Umbilical cord (tissue), 1 donor: ENCODE measurements at regions not wholly inside any gene's neighbourhood (a gene's known extent, or its start where the extent isn't known, plus 50 kb on each side); places are given as distances from the start of the nearest gene placed in this dataset.

Experiments
- DNase-seq: peaks from one replicate; pipeline ENCODE4 v3.0.0-alpha.2; 2015; ENCODE audit warnings: low spot score

- DNase-seq, result peak; percentile 93
These were observed 124.5 kb upstream of the ZFHX3 start for GRCh38 chr16:73172241-73172972.

DNA sequence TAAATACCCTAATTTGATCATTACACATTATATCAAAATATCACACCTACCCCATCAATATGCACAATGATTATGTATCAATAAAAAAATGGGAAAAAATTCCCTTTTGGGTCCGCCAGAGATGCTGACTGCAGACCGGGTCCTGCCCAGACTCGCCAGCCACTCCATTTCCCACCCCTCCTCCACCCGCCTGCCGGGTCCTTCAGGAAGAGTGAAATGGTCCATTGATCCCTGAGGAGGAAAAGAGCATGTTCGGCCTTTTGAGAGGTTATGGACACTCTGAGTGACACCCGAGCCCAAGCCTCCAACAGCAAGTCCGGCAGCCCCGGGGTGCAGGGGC lies 123.9 kb upstream of the ZFHX3 start:
- no peak for DNase-seq

DNA sequence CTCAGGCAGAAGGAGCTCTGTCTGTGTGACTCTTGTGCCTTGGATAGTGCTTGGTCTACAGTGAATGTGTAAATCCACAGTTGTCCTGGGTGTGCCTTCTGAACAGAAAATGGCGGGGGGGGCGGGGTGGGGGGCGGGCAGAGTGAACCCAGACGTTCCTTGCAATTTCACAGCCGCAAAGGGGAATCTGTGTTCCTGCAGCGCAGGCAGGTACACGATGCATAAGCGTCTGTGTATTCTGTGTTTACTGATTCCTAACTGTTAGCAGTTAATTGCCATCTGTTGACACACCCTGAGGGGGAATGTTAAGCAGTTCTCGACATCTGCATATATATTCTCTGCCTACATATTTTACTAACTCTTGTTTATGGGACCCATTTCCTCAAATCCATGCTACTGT lies 123.5 kb upstream of the ZFHX3 start:
- DNase-seq, result no peak

DNA sequence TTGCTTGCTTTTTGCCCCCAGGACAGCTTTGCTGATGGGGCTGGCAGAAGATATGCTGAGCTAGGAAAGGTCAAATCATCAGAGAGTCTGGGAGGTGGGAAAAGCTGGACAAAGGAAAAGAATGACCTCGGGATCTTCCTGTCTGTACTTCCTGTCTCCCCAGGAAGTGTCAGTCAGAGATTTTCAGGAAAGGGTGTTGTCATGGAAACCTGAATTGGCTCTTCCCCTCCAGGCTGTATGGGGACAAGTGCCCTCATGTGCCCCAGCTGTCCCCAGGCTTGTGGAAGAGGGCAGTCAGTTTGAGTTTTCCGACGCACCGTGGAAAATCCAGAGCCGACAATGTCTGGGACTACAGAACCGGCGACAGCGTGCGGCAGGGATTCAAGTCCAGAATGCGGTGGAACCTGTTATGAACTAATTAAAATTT lies 122.7 kb upstream of the ZFHX3 start:
- DNase-seq, result no peak

DNA sequence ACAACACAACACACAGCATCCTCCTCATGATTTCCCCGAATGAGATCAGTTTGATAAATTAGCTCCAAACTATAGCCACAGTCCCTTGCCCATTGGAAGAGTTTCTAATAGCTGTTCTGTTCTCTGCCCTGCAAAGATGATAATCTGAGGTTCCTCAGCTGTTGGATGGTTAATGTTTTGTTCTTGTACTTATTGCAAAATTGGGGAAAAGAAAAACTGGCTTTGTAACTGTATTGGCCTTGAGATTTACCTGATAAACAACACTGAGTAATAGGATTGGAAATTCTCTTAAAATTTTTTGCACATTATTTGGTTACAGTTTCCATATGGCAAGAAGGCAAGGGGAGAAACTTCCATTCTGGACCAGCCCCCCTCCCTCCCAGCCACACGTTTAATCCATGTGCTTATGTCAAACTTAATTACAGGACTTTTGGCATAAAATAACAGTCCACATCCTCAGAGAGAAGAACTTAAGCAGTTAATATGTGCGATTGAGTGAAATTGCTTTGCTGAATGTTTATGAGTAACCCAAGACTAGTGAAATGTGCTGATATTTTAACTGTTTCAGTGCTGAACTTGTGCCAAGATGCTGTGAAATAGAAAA lies 119.1 kb upstream of the ZFHX3 start:
- no peak for DNase-seq

- DNase-seq, result no peak
These were observed 118.5 kb upstream of the ZFHX3 start for GRCh38 chr16:73166441-73166851.

DNA sequence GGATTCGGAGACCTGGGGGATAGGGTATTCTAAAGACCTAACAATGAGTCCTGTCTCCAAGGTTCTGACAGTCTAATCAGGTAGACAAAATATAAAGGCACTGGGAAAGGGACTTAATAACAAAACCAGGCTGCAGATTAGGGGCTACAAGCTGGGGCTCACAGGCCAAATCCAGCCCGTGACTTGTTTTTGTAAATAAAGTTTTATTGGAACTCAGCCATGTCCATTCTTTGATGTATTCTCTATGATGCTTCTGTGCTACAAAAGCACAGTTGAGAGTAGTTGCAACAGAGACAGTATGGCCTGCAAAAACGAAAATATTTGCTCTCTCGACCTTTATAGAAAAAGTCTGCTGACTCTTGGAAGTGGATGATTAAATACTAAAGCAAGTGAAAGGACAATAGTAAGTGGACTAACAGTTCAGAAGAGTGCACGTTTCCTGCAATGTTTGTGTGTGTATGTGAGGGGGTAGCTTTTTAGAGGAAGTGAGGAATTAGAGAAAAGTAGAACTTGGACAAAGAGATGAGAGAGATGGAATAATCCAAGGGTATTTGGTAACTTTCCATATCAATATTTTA lies 115.4 kb upstream of the ZFHX3 start:
- no peak for DNase-seq

DNA sequence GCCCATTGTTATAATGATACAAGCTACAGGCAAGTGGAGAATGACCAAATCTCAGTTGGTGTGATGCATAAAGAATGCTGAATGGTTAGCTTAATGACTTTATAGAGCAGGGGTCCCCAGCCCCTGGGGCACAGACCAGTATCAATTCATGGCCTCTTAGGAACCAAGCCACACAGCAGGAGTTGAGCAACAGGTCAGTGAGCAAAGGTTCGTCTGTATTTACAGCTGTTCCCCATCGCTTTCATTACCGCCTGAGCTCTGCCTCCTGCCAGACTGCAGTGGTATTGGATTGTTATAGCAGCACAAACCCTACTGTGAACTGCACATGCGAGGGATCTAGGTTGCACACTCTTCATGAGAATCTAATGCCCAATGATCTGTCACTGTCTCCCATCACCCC lies 114.0 kb upstream of the ZFHX3 start:
- no peak for DNase-seq

DNA sequence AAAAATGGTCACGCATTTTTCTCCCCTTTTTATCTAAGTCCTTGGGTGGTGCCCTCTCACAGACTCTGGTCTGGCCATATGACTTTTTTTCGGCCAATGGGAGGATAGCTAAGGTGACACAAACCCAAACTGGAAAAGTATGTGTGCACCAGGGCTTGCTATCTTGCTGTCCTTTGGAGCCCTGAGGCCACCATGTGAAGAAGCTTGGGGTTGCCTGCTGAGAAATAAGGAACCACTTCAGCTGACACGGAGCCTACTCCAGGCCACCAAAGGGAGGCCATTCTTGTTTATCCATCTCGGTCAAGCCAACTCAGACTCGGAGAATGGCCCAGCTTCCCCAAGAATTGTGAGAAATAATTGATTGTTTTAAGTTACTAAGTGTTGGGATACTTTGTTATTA lies 111.4 kb upstream of the ZFHX3 start:
- DNase-seq, result no peak

- no peak for DNase-seq
These were observed 109.9 kb upstream of the ZFHX3 start for GRCh38 chr16:73157861-73158260.

- peak; percentile 73 for DNase-seq
These were observed 106.3 kb upstream of the ZFHX3 start for GRCh38 chr16:73154063-73154870.

DNA sequence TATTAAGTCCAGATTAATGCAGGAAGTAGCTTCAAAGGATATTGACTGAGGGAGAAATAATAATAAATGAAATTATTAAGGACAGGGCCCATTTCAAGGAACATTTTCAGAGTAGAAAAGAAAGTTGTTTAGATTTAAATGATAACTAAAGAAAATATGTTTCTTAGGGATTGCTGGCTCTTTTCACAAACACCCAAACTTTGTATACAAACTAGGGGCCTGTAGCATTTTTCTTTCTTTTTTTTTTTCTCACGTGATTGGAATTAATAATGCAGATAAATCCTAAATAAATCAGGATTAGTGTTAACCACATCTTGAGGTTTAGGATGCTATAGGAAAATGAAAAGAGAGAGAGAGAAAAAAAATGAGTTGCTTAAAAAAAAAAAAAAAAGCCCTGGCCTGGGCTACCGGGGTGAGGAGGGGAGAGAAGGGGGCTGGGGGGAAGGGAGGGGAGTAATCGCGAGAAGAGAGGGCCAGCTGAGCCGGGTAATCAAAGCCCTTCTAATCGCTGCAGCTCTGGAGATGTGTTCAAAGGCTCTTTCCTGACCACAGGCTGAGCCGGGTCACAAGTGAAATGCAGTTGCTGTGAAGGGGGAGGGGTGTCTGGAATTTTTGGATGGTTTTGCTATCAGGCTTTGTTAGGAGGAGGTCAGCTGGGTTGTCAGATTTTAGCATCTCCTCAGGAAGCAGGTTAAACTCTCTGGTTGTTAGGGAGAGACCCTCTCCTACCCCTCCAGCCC lies 104.6 kb upstream of the ZFHX3 start:
- DNase-seq, result peak; percentile 83

- DNase-seq, result no peak
These were observed 104.0 kb upstream of the ZFHX3 start for GRCh38 chr16:73151941-73152340.

DNA sequence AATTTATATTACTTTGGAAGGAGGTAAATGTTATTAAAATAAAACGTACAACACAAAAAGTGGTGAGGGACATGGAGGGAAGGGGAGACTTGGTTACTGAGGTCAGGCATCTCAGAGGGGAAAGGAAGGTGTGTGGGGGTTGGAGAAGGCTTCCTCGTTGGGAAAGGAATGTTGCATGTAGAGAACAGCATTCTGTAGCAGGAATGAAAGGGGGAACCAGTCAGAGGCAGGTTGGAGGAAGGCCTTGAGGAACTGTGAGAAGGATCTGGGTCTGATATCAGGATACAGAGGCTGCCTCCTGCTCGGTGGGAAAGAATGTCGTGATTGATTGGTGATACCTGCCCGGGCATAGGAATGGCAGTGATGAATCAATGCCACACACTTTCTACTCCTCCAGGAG lies 103.3 kb upstream of the ZFHX3 start:
- DNase-seq, result no peak

GRCh38 chr16:73150786-73151185 lies 102.9 kb upstream of the ZFHX3 start:
- DNase-seq, result no peak

DNA sequence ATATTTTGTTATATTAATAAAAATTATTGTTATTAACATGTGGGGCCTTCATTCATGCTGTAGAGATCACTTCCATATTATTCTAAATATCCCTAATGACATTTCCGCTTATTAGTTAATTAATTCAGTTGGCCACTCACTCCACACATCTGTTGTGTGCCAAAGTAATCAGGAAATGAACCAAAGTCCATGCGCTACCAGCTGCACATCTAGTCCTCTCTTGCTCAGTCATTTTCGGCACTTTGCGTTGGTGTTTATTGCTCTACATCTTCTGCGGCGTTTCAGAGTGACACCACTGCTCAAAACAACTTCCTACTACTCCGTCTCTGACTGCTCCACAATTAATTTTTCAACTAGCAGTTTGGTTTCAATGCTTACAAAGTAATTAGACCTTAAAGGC lies 101.4 kb upstream of the ZFHX3 start:
- DNase-seq, result no peak

DNA sequence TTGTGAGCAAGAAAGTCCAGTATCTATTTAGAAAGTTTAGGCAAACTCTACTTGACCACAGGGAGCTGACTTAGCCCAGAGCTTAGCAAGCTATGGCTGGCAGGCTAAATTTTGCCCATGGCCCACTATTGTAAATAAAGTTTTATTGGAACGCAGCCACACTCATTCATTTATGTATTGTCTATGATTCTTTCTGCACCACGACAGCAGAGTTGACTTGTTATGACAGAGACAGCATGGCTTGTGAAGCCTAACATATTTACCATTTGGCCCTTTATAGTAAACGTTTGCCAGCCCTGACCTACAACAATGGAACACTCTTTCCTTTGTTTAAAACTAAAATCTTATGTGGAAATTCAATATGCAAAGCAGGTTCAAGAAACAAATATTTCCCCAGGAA lies 100.0 kb upstream of the ZFHX3 start:
- DNase-seq, result no peak

DNA sequence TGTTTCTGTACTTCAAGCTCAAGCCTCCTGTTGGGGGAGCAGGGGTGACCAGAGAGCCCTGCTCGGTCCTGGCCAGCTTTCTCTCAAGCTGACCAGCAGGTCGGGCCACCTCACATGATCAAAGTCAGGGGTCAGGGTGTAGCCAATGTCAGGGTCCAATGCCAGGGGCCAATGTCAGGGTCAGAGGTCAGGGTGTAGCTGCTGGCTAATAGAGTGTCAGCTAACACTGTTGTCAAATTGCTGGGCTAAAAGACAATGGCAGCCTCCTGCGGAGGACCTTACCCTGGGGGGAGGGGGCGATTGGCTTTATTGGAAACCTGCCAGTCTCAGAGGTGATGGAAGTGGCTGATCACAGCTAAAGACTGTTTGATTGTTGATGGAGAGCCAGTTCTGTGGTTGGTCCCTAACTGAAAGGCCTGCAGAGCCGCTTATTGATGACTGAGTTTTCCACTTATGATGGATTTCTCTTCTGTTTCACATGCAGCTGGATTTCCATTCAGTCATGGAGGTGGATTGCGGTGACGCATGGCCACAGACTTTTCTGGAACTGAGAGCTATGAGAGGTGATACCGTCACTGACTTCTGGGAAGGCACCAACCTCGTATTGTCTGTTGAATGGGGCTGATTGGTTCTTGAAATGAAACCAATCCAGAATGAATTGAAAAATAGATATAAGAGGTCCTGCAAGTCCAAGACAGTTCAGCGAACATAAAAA lies 97.4 kb upstream of the ZFHX3 start:
- no peak for DNase-seq

DNA sequence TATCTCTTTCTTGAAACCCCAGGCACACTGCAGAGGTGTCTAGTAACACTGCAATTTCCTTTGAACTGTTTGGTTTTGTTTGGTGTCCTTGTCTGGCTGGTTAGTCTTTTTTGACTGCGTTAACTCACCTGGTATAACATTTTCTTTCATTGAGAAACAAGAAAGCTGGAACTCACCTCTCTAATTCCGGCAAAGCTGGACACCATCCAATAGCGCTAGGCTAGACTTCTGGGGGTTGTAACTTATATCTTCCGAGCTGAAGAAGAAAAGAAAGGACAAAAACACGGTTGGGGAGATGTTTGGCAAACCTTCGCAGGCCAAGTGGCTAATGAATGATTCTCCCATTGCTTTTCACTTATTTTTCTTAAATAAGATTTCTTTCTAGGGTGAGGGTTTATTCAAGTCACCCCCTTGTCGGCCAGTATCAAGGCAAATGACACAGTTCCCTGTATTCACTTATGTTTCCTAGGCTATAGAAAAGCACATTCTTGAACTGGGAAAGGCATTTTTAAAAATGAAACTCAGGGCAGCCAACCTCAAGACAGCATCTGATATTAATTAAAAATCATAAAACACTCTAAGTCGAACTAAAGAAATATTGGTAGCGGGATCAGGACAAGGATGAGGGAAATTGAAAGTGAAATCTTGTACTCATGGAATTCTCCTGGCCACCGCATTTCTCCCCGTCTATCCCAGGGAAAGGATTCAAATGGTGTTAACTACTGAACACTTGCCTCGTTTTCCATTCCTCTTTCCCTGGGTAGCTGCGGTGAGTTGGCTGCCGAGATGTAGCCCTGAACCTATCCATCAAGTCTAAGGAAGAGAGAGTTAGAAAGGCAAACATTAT lies 95.9 kb upstream of the ZFHX3 start:
- peak; percentile 18 for DNase-seq

- DNase-seq, result no peak
These were observed 95.1 kb upstream of the ZFHX3 start for GRCh38 chr16:73143002-73143401.
